Transverse colon (tissue), 4 donors: ENCODE measurements at regions not wholly inside any gene's neighbourhood (a gene's known extent, or its start where the extent isn't known, plus 50 kb on each side); places are given as distances from the start of the nearest gene placed in this dataset.
A peak's percentile ranks its signal among the peaks of the same experiment; 100 is the strongest.

ENCODE experiments used
- DNase-seq: peaks from one replicate; pipeline ENCODE4 v3.0.0-alpha.2; 2019
- H3K27ac ChIP-seq, 4 donors: fragments of 200-600 bp; sonication (generic); 2 replicates each; pipeline ENCODE4 v1.5.1; 2016 to 2018; ENCODE audit warnings: inconsistent platforms in 4 of 4
- H3K27me3 ChIP-seq: fragments of 200-600 bp; sonication (generic); 2 replicates; pipeline ENCODE4 v1.5.1; 2017; ENCODE audit warnings: inconsistent platforms
- H3K36me3 ChIP-seq, 4 donors: fragments of 200-600 bp; sonication (generic); 2 replicates each; pipeline ENCODE4 v1.5.1; 2017 to 2019; ENCODE audit warnings: inconsistent platforms in 4 of 4
- H3K4me1 ChIP-seq, 4 donors: fragments of 200-600 bp; sonication (generic); 2 replicates each; pipeline ENCODE4 v1.5.1; 2017 to 2020; ENCODE audit warnings: inconsistent platforms in 4 of 4
- H3K4me3 ChIP-seq, 4 donors: fragments of 200-600 bp; sonication (generic); 1 replicate in 1 of 4; 2 replicates in 3 of 4; pipeline versions ENCODE4 v1.5.1 to v1.6.1; 2017 to 2019; ENCODE audit warnings: inconsistent platforms in 4 of 4
- H3K9me3 ChIP-seq, 2 donors: fragments of 200-600 bp; sonication (generic); 2 replicates each; pipeline ENCODE4 v1.5.1; 2017 to 2019; ENCODE audit warnings: inconsistent platforms in 2 of 2
- CTCF ChIP-seq, 5 experiments: fragments of 200-600 bp in 3 of 5; fragments of 450-650 bp in 2 of 5; sonication (generic) in 3 of 5; IDR thresholded peaks; 1 replicate in 2 of 5; 2 replicates in 3 of 5; pipeline ENCODE4 v1.5.1; 2016 to 2017; ENCODE audit warnings: antibody characterized with exemption in 5 of 5, inconsistent platforms in 3 of 5, mild to moderate bottlenecking in 2 of 5, moderate library complexity in 1 of 5
- EP300 ChIP-seq: sonication (generic); formaldehyde crosslinking; IDR thresholded peaks from one replicate; pipeline ENCODE4 v1.6.1; 2017; ENCODE audit warnings: antibody characterized with exemption, low read depth
- POLR2A ChIP-seq: fragments of 450-650 bp; IDR thresholded peaks from one replicate; pipeline ENCODE4 v1.6.1; 2016; ENCODE audit warnings: antibody characterized with exemption, mild to moderate bottlenecking, moderate library complexity
- POLR2AphosphoS5 ChIP-seq, 3 donors: sonication (generic); formaldehyde crosslinking; IDR thresholded peaks; one replicate each; pipeline ENCODE4 v1.6.1; 2016; ENCODE audit warnings: antibody characterized with exemption in 3 of 3
- WGBS, 2 donors: methylation state at CpG; one replicate each; pipeline ENCODE4 v1.1.5; 2018; ENCODE audit warnings: low coverage in 1 of 2; 5-methylcytosine and 5-hydroxymethylcytosine counted together
- in situ Hi-C, 4 donors: fragments of 200-750 bp; cut with MboI; loops; one replicate each; pipeline versions ENCODE4 v1.15.0 to v1.15.1; 2017; ENCODE audit warnings: low sequenced_read_pairs in 3 of 4, low pct_ligation_motif_present in 1 of 4, low pct_unique_long_range_greater_than_20kb in 1 of 4
- intact Hi-C: fragments of 100-400 bp; cut with DNase I; formaldehyde crosslinking; loops from one replicate; pipeline ENCODE4 v1.15.1; 2023; ENCODE audit warnings: low total_unique reads

DNA sequence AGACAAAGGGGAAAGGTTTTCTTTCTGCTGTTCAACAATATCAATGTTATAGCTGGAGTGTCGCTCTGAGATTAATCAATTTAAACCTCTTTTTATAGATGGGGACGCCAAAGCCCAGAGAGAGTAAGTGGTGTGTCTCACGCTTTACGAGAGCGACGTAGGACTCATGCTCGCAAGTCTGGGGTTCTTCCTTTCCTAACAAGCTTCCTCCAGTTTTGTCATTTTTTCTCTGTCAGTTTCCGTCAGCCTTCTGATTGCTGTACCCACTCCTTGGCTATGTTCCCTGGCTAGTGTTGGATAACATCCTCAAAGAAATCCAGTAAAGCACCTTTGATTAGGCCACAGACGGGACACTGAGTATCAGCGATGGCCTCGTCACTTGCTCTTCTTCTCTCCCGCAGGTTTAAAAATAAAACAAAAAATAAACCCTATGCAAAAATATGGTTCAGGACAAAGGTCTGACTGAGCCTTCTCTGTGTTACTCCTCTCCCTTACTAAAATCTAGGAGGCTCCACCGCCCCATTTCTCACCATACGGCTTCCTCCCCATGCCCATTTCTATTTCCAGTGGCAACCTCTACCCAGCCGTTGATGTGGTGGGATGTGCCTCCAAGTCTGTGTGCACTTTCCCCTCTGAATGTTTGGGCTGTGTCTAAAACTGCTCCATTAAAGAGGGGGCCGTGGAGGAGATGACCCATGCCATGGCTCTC lies 172.7 kb upstream of the PARP11 start:
- no peak overlapping the region for H3K4me3 ChIP-seq
- H3K27ac ChIP-seq: peak overlapping the region in 2 of 4 donors; percentile 24 to 34
- TF ChIP-seq CTCF (IDR thresholded peaks at IDR 0.05) (no peak), POLR2AphosphoS5 (IDR thresholded peaks at IDR 0.05) (no peak), POLR2A (no peak), EP300 (no peak)
- H3K9me3 ChIP-seq: no peaks in the 10 kb centered on the region
- no peaks in the 10 kb centered on the region for H3K27me3 ChIP-seq
- DNase-seq: no peak
- in situ Hi-C loops (loop anchor here in 1 of 4 donors (25.0 kb wide), 1 partner anchor 159 kb away; no protein-coding TSS in a partner anchor), intact Hi-C loops (no loop called here)
- WGBS, 2 donors: 77 to 81% methylated on average over 13 to 16 of the region's 16 CpGs
- H3K36me3 ChIP-seq: no peaks in the 10 kb centered on the region
- peaks cover 0 to 17% (median 3%) of the 10 kb centered on the region in 4 donors for H3K4me1 ChIP-seq

- no peak for DNase-seq
- Histone ChIP-seq H3K27me3 (no peaks in the 10 kb centered on the region), H3K4me1 (peaks cover 0 to 17% (median 3%) of the 10 kb centered on the region in 4 donors), H3K36me3 (no peaks in the 10 kb centered on the region), H3K9me3 (no peaks in the 10 kb centered on the region), H3K4me3 (no peak overlapping the region), H3K27ac (no peak overlapping the region)
- WGBS, 2 donors: 81 to 87% methylated on average over 6 to 23 of the region's 23 CpGs
- intact Hi-C loops: no loop called here
- in situ Hi-C loops: loop anchor here in 1 of 4 donors (25.0 kb wide), 1 partner anchor 158 kb away; no protein-coding TSS in a partner anchor
- TF ChIP-seq CTCF (IDR thresholded peaks at IDR 0.05) (no peak), POLR2AphosphoS5 (IDR thresholded peaks at IDR 0.05) (no peak), EP300 (no peak), POLR2A (no peak)
Observed at GRCh38 chr12:4044736-4045730, 171.8 kb upstream of the PARP11 start.

DNA sequence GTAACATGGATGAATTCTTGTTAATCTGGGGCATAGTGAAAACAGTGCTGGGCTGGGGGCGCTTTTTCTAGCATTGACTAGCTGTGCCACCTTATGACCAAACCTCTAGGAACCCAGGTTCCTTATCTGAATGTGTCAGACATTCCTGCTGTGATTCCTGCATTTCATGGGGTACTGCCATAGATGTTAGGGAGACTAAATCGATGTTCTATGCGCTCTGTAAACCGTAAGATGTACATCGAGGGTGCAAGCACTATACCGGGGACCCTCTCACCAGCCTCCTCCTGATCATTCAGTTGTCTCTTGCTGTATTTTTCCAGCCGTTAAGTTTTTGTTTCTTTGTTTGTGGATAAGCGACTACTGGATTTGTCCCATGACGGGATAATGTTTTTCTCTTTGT lies 170.9 kb upstream of the PARP11 start:
- intact Hi-C loops: no loop called here
- no peak for DNase-seq
- Histone ChIP-seq H3K27ac (no peak overlapping the region), H3K36me3 (no peaks in the 10 kb centered on the region), H3K4me3 (no peak overlapping the region), H3K27me3 (no peaks in the 10 kb centered on the region), H3K9me3 (no peaks in the 10 kb centered on the region), H3K4me1 (peaks cover 0 to 24% (median 8%) of the 10 kb centered on the region in 4 donors)
- 84 to 93% methylated on average over 7 to 9 of the region's 9 CpGs for WGBS, 2 donors
- TF ChIP-seq EP300 (no peak), CTCF (IDR thresholded peaks at IDR 0.05) (no peak), POLR2A (no peak), POLR2AphosphoS5 (IDR thresholded peaks at IDR 0.05) (no peak)
- in situ Hi-C loops: loop anchor here in 1 of 4 donors (25.0 kb wide), 1 partner anchor 157 kb away; no protein-coding TSS in a partner anchor
